NCI-H1694 treated with DMSO at 0.1 percent for 48 hours (cell line): ENCODE measurements at regions not wholly inside any gene's neighbourhood (a gene's known extent, or its start where the extent isn't known, plus 50 kb on each side); places are given as distances from the start of the nearest gene placed in this dataset.
A peak's percentile ranks its signal among the peaks of the same experiment; 100 is the strongest.

Experiments used
- DNase-seq: peaks from one replicate; lab custom pipeline; 2025; lab: John Stamatoyannopoulos, UW

GRCh38 chr13:103794526-103794925 is 728.3 kb upstream of the SLC10A2 start:
- no peak for DNase-seq

GRCh38 chr13:103788061-103788652 is 721.9 kb upstream of the SLC10A2 start:
- DNase-seq, result peak; percentile 15

- DNase-seq, result no peak
Measured at GRCh38 chr13:103772576-103772975, 706.4 kb upstream of the SLC10A2 start.

GRCh38 chr13:103762523-103762922 is 696.3 kb upstream of the SLC10A2 start:
- DNase-seq, result no peak

- no peak for DNase-seq
Measured at GRCh38 chr13:103759361-103759760, 693.1 kb upstream of the SLC10A2 start.

GRCh38 chr13:103758222-103758621 is 692.0 kb upstream of the SLC10A2 start:
- no peak for DNase-seq

- DNase-seq, result no peak
Measured at GRCh38 chr13:103757361-103757760, 691.1 kb upstream of the SLC10A2 start.

GRCh38 chr13:103754783-103755182 is 688.6 kb upstream of the SLC10A2 start:
- no peak for DNase-seq

GRCh38 chr13:103734837-103735236 is 668.6 kb upstream of the SLC10A2 start:
- no peak for DNase-seq

GRCh38 chr13:103731959-103732358 is 665.7 kb upstream of the SLC10A2 start:
- DNase-seq, result no peak

- DNase-seq, result no peak
Measured at GRCh38 chr13:103730407-103730806, 664.2 kb upstream of the SLC10A2 start.

- no peak for DNase-seq
Measured at GRCh38 chr13:103726808-103727207, 660.6 kb upstream of the SLC10A2 start.

GRCh38 chr13:103716718-103717117 is 650.5 kb upstream of the SLC10A2 start:
- DNase-seq, result no peak

GRCh38 chr13:103715335-103715734 is 649.1 kb upstream of the SLC10A2 start:
- DNase-seq, result no peak

- peak; percentile 47 for DNase-seq
Measured at GRCh38 chr13:103703246-103703645, 637.0 kb upstream of the SLC10A2 start.

GRCh38 chr13:103698000-103698399 is 631.8 kb upstream of the SLC10A2 start:
- no peak for DNase-seq

- DNase-seq, result no peak
Measured at GRCh38 chr13:103695320-103695719, 629.1 kb upstream of the SLC10A2 start.

GRCh38 chr13:103694471-103694870 is 628.3 kb upstream of the SLC10A2 start:
- no peak for DNase-seq

GRCh38 chr13:103694033-103694432 is 627.8 kb upstream of the SLC10A2 start:
- no peak for DNase-seq

GRCh38 chr13:103692442-103692841 is 626.2 kb upstream of the SLC10A2 start:
- DNase-seq, result no peak

GRCh38 chr13:103676329-103676728 is 610.1 kb upstream of the SLC10A2 start:
- no peak for DNase-seq

GRCh38 chr13:103671547-103671946 is 605.3 kb upstream of the SLC10A2 start:
- DNase-seq, result no peak

- no peak for DNase-seq
Measured at GRCh38 chr13:103663996-103664395, 597.8 kb upstream of the SLC10A2 start.

GRCh38 chr13:103656311-103656710 is 590.1 kb upstream of the SLC10A2 start:
- no peak for DNase-seq

GRCh38 chr13:103640606-103641005 is 574.4 kb upstream of the SLC10A2 start:
- DNase-seq, result no peak
